HepG2 (cell line): ENCODE measurements at regions not wholly inside any gene's neighbourhood (a gene's known extent, or its start where the extent isn't known, plus 50 kb on each side); places are given as distances from the start of the nearest gene placed in this dataset.

Experiments used
- ATAC-seq: fragments of 200-7000 bp; cut with Tn5 transposase; 3 replicates; pipeline ENCODE4 v1.9.1; 2020; ENCODE audit warnings: mild to moderate bottlenecking, moderate library complexity
- BruUV-seq: library from RNA; stranded (reverse); fragments of 400-500 nt; replicated peaks from 2 replicates; lab custom pipeline; 2021; lab: Mats Ljungman, UMichigan
- CTCF ChIA-PET: fragments of 300-600 bp; formaldehyde crosslinking; extraction: SDS; loops from one replicate; lab custom pipeline; 2021; ENCODE audit warnings: low total read pairs, inconsistent platforms, low intra/inter-chr PET ratio; lab: Yijun Ruan, JAX
- POLR2A ChIA-PET: fragments of 350-600 bp; sonication (Branson Sonifier 250); formaldehyde crosslinking; loops from one replicate; lab custom pipeline; 2020; ENCODE audit warnings: antibody characterized with exemption, inconsistent platforms; lab: Yijun Ruan, JAX
- DNase-seq: peaks from one replicate; pipeline ENCODE4 v3.0.0-alpha.2; 2015; ENCODE audit warnings: low spot score
- FAIRE-seq: peaks from 3 replicates; lab custom pipeline; 2011; peaks lifted over from hg19 to GRCh38; lab: Jason Lieb, UNC
- H2AFZ ChIP-seq: one replicate; pipeline ENCODE4 v1.6.1; 2011; ENCODE audit warnings: low read length, inconsistent platforms
- H3K27ac ChIP-seq: fragments of 300-600 bp; 3 replicates; pipeline ENCODE4 v1.8.0; 2011; ENCODE audit warnings: mixed run types, mild to moderate bottlenecking, mixed read lengths, low read length, inconsistent platforms; ENCODE audit not compliant: insufficient read depth; ENCODE audit errors: extremely low read length
- H3K27me3 ChIP-seq, 2 experiments: fragments of 200-600 bp in 1 of 2; 2 replicates in 1 of 2; 3 replicates in 1 of 2; pipeline versions ENCODE4 v1.6.0 to v1.8.0; 2011; ENCODE audit warnings: low read length in 2 of 2, mild to moderate bottlenecking in 2 of 2, moderate library complexity in 2 of 2, inconsistent platforms in 1 of 2; ENCODE audit not compliant: insufficient read depth in 2 of 2, control insufficient read depth in 1 of 2
- H3K36me3 ChIP-seq, 2 experiments: fragments of 200-600 bp in 1 of 2; replicated peaks in 1 of 2; 2 replicates in 1 of 2; 3 replicates in 1 of 2; pipeline versions ENCODE4 v1.5.1 to v1.8.0; 2011; ENCODE audit warnings: low read length in 2 of 2, inconsistent platforms in 1 of 2; ENCODE audit not compliant: insufficient read depth in 2 of 2, control insufficient read depth in 1 of 2
- H3K4me1 ChIP-seq: 2 replicates; pipeline ENCODE4 v1.5.1; 2012; ENCODE audit warnings: low read length, inconsistent platforms; ENCODE audit not compliant: insufficient read depth
- H3K4me2 ChIP-seq: 2 replicates; pipeline ENCODE4 v1.6.0; 2011; ENCODE audit warnings: low read depth, low read length, inconsistent platforms
- H3K4me3 ChIP-seq, 3 experiments: fragments of 200-600 bp in 1 of 3; sonication (generic), shearing (Covaris generic) in 1 of 3; replicated peaks in 1 of 3; 2 replicates each; pipeline ENCODE4 v1.5.1; 2011 to 2016; ENCODE audit warnings: low read length in 3 of 3, inconsistent platforms in 2 of 3, low read depth in 2 of 3, mild to moderate bottlenecking in 2 of 3, control low read depth in 1 of 3, mixed read lengths in 1 of 3; ENCODE audit not compliant: insufficient read depth in 1 of 3
- H3K79me2 ChIP-seq: one replicate; pipeline ENCODE4 v1.6.1; 2011; ENCODE audit warnings: low read length, inconsistent platforms; ENCODE audit not compliant: insufficient read depth
- H3K9ac ChIP-seq: 2 replicates; pipeline ENCODE4 v1.6.0; 2011; ENCODE audit warnings: mild to moderate bottlenecking, low read depth, low read length, inconsistent platforms; ENCODE audit not compliant: insufficient read depth
- H3K9me3 ChIP-seq: 2 replicates; pipeline ENCODE4 v1.5.1; 2012; ENCODE audit warnings: mild to moderate bottlenecking, low read length
- H4K20me1 ChIP-seq: 2 replicates; pipeline ENCODE4 v1.6.0; 2011; ENCODE audit warnings: inconsistent platforms, mild to moderate bottlenecking, low read length, moderate library complexity; ENCODE audit not compliant: insufficient read depth
- GTF2F1 ChIP-seq: fragments of 150-350 bp; IDR thresholded peaks from 2 replicates; pipeline ENCODE4 v1.6.1; 2014; ENCODE audit warnings: low read length
- ISL2 ChIP-seq: sonication (generic); formaldehyde crosslinking; IDR thresholded peaks from 2 replicates; pipeline ENCODE4 v1.5.0; 2020; ENCODE audit warnings: missing genetic modification reagents
- NFYC ChIP-seq: IDR thresholded peaks from 2 replicates; pipeline ENCODE4 v1.6.1; 2016; ENCODE audit warnings: missing genetic modification reagents, missing compliant biosample characterization
- PHF5A ChIP-seq: IDR thresholded peaks from one replicate; pipeline ENCODE4 v1.6.1; 2018; ENCODE audit warnings: low read depth, missing genetic modification reagents; ENCODE audit not compliant: unreplicated experiment
- ZNF143 ChIP-seq: sonication (generic); formaldehyde crosslinking; IDR thresholded peaks from 2 replicates; pipeline ENCODE4 v1.4.0; 2020; ENCODE audit warnings: missing genetic modification reagents
- ZNF317 ChIP-seq: sonication (generic); formaldehyde crosslinking; IDR thresholded peaks from 2 replicates; pipeline ENCODE4 v1.5.0; 2020; ENCODE audit warnings: mild to moderate bottlenecking, missing genetic modification reagents
- ZNF33B ChIP-seq: sonication (generic); formaldehyde crosslinking; IDR thresholded peaks from 2 replicates; pipeline ENCODE4 v1.5.1; 2020; ENCODE audit warnings: mild to moderate bottlenecking, missing genetic modification reagents
- ZNF556 ChIP-seq: sonication (generic); formaldehyde crosslinking; IDR thresholded peaks from 2 replicates; pipeline ENCODE4 v1.4.0; 2020; ENCODE audit warnings: mild to moderate bottlenecking, missing genetic modification reagents, borderline replicate concordance
- ZNF557 ChIP-seq: sonication (generic); formaldehyde crosslinking; IDR thresholded peaks from 2 replicates; pipeline ENCODE4 v1.4.0; 2020; ENCODE audit warnings: missing genetic modification reagents
- WGBS: methylation state at CpG from one replicate; pipeline ENCODE4 v1.1.6; 2017; ENCODE audit warnings: low lambda C conversion rate; 5-methylcytosine and 5-hydroxymethylcytosine counted together
- in situ Hi-C: cut with HindIII; loops from 2 replicates; pipeline ENCODE4 v1.10.0; 2017; ENCODE audit warnings: low pct_unique_long_range_greater_than_20kb; ENCODE audit not compliant: extremely low pct_ligation_motif_present
- intact Hi-C: fragments of 100-400 bp; cut with micrococcal nuclease; formaldehyde crosslinking; loops from one replicate; pipeline ENCODE4 v1.10.0; 2022; ENCODE audit not compliant: unreplicated experiment
- TF ChIP-seq, protein P1 (sequence below): sonication (generic); formaldehyde crosslinking; IDR thresholded peaks from 2 replicates; pipeline ENCODE4 v1.4.0; 2020; ENCODE audit warnings: missing genetic modification reagents
- TF ChIP-seq, protein P2 (sequence below): sonication (generic); formaldehyde crosslinking; IDR thresholded peaks from 2 replicates; pipeline ENCODE4 v1.5.0; 2020; ENCODE audit warnings: missing genetic modification reagents
- TF ChIP-seq, protein P3 (sequence below): sonication (generic); formaldehyde crosslinking; IDR thresholded peaks from 2 replicates; pipeline ENCODE4 v1.4.0; 2020; ENCODE audit warnings: missing genetic modification reagents
- TF ChIP-seq, protein P4 (sequence below): sonication (generic); formaldehyde crosslinking; IDR thresholded peaks from 2 replicates; pipeline ENCODE4 v1.8.0; 2022; ENCODE audit warnings: mild to moderate bottlenecking, missing genetic modification reagents; ENCODE audit not compliant: insufficient replicate concordance

DNA sequence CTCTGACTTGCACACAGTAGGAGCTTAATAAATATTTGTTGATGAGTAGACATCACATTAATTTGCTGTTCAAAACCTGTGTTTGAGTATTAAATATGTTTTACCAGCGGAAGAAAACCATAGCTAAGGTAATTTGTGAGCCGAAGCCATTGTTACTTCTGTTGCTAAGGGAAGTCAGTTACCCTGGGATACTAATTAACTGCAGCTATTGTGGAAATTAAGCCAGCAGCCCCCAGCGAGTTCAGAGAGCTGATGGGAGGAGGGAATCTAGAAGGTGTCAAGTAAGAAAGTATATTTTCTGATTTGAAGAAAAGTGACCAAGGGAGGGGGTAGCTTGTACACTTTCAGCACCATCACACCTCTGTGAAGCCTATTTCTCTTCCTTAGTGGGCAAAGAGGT is 76.7 kb upstream of the IGSF1 start:
- Histone ChIP-seq H3K9ac (no peak overlapping the region), H3K27me3 (no peaks in the 10 kb centered on the region), H3K36me3 (no peaks in the 10 kb centered on the region), H3K4me3 (no peak overlapping the region), H3K9me3 (no peaks in the 10 kb centered on the region), H3K27ac (no peak overlapping the region), H3K4me2 (peak overlapping the region; percentile 71; the same call in 1 of the 2 replicates), H4K20me1 (no peaks in the 10 kb centered on the region), H2AFZ (no peak overlapping the region), H3K4me1 (peaks cover 25% of the 10 kb centered on the region), H3K79me2 (no peaks in the 10 kb centered on the region)
- 49% methylated on average over 3 of the region's 3 CpGs for WGBS
- in situ Hi-C loops (loop anchor here (25.0 kb wide), 1 partner anchor 378 kb away; no protein-coding TSS in a partner anchor), intact Hi-C loops (loop anchor here (1.0 to 5.0 kb wide), 2 partner anchors 101 to 298 kb away; no protein-coding TSS in a partner anchor)
- ChIA-PET POLR2A (interaction anchor here (1.3 to 1.5 kb wide), 2 partner anchors 102 to 103 kb away, joined by 4 read pairs; no protein-coding TSS in a partner anchor), CTCF (interaction anchor here (1.1 to 2.2 kb wide), 2 partner anchors 103 to 296 kb away, joined by 3 to 10 read pairs; no protein-coding TSS in a partner anchor)
- no peak for ATAC-seq
- no TSS peak for BruUV-seq
- no peak for DNase-seq
- FAIRE-seq = no peak
- TF ChIP-seq ZNF33B (CRISPR knock-in tag) = no peak
- TF ChIP-seq ZNF557 (CRISPR knock-in tag) = no peak
- TF ChIP-seq, protein P1, sequence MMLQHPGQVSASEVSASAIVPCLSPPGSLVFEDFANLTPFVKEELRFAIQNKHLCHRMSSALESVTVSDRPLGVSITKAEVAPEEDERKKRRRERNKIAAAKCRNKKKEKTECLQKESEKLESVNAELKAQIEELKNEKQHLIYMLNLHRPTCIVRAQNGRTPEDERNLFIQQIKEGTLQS (CRISPR knock-in tag) = no peak
- no peak for TF ChIP-seq ZNF317
- TF ChIP-seq PHF5A (CRISPR knock-in tag) = no peak
- TF ChIP-seq ZNF556 (CRISPR knock-in tag) = no peak
- TF ChIP-seq NFYC (CRISPR knock-in tag) = no peak
- TF ChIP-seq, protein P2, sequence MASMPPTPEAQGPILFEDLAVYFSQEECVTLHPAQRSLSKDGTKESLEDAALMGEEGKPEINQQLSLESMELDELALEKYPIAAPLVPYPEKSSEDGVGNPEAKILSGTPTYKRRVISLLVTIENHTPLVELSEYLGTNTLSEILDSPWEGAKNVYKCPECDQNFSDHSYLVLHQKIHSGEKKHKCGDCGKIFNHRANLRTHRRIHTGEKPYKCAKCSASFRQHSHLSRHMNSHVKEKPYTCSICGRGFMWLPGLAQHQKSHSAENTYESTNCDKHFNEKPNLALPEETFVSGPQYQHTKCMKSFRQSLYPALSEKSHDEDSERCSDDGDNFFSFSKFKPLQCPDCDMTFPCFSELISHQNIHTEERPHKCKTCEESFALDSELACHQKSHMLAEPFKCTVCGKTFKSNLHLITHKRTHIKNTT (CRISPR knock-in tag) = no peak
- TF ChIP-seq GTF2F1 = no peak
- TF ChIP-seq, protein P3, sequence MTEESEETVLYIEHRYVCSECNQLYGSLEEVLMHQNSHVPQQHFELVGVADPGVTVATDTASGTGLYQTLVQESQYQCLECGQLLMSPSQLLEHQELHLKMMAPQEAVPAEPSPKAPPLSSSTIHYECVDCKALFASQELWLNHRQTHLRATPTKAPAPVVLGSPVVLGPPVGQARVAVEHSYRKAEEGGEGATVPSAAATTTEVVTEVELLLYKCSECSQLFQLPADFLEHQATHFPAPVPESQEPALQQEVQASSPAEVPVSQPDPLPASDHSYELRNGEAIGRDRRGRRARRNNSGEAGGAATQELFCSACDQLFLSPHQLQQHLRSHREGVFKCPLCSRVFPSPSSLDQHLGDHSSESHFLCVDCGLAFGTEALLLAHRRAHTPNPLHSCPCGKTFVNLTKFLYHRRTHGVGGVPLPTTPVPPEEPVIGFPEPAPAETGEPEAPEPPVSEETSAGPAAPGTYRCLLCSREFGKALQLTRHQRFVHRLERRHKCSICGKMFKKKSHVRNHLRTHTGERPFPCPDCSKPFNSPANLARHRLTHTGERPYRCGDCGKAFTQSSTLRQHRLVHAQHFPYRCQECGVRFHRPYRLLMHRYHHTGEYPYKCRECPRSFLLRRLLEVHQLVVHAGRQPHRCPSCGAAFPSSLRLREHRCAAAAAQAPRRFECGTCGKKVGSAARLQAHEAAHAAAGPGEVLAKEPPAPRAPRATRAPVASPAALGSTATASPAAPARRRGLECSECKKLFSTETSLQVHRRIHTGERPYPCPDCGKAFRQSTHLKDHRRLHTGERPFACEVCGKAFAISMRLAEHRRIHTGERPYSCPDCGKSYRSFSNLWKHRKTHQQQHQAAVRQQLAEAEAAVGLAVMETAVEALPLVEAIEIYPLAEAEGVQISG (CRISPR knock-in tag) = no peak
- TF ChIP-seq ISL2 = no peak
- TF ChIP-seq ZNF143 (CRISPR knock-in tag) = no peak
- TF ChIP-seq, protein P4, sequence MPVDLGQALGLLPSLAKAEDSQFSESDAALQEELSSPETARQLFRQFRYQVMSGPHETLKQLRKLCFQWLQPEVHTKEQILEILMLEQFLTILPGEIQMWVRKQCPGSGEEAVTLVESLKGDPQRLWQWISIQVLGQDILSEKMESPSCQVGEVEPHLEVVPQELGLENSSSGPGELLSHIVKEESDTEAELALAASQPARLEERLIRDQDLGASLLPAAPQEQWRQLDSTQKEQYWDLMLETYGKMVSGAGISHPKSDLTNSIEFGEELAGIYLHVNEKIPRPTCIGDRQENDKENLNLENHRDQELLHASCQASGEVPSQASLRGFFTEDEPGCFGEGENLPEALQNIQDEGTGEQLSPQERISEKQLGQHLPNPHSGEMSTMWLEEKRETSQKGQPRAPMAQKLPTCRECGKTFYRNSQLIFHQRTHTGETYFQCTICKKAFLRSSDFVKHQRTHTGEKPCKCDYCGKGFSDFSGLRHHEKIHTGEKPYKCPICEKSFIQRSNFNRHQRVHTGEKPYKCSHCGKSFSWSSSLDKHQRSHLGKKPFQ (CRISPR knock-in tag) = no peak
